ENCODE measurements at regions not wholly inside any gene's neighbourhood (a gene's known extent, or its start where the extent isn't known, plus 50 kb on each side); places are given as distances from the start of the nearest gene placed in this dataset.
A peak's percentile ranks its signal among the peaks of the same experiment; 100 is the strongest.

DNA sequence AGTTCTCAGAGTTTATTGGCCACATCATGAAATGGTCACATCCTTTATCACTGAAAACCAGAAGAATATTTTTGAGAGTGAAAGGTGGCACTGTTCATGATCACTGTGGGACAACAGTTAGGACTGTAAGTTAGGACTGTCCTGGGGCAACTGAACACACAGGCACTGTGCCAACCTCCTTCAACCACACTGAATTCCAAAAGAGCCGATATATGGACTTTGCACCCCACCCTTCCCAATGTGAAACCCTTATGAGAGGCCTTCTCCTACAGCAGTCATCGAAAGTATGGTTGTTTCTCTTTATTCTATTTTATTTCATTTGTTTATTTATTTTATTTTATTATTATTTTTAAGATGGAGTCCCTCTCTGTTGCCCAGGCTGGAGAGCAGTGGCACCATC is 353.5 kb downstream of the TOX3 start:
- no peak for DNase-seq (ENCODE audit: low read depth)
- ChIA-PET CTCF (interaction anchor here (0.7 to 3.7 kb wide), 2 partner anchors 296 to 829 kb away, joined by 3 to 52 read pairs; no protein-coding TSS in a partner anchor), POLR2A (no interaction called here)
- Histone ChIP-seq H3K27me3 (ENCODE audit: control insufficient read depth, insufficient read depth, low read length) (no peaks in the 10 kb centered on the region), H3K36me3 (ENCODE audit: control insufficient read depth, insufficient read depth, low read length) (no peaks in the 10 kb centered on the region), H3K4me3 (ENCODE audit: low read depth, low read length) (no peak overlapping the region)
- TF ChIP-seq, protein P1, sequence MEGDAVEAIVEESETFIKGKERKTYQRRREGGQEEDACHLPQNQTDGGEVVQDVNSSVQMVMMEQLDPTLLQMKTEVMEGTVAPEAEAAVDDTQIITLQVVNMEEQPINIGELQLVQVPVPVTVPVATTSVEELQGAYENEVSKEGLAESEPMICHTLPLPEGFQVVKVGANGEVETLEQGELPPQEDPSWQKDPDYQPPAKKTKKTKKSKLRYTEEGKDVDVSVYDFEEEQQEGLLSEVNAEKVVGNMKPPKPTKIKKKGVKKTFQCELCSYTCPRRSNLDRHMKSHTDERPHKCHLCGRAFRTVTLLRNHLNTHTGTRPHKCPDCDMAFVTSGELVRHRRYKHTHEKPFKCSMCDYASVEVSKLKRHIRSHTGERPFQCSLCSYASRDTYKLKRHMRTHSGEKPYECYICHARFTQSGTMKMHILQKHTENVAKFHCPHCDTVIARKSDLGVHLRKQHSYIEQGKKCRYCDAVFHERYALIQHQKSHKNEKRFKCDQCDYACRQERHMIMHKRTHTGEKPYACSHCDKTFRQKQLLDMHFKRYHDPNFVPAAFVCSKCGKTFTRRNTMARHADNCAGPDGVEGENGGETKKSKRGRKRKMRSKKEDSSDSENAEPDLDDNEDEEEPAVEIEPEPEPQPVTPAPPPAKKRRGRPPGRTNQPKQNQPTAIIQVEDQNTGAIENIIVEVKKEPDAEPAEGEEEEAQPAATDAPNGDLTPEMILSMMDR (IDR thresholded peaks at IDR 0.05; ENCODE audit: insufficient read depth, low read depth, low read length): no peak

GRCh38 chr16:52191531-52192134 is 355.3 kb downstream of the TOX3 start:
- Histone ChIP-seq H3K27me3 (ENCODE audit: control insufficient read depth, insufficient read depth, low read length) (no peaks in the 10 kb centered on the region), H3K36me3 (ENCODE audit: control insufficient read depth, insufficient read depth, low read length) (no peaks in the 10 kb centered on the region), H3K4me3 (ENCODE audit: low read depth, low read length) (no peak overlapping the region)
- TF ChIP-seq, protein P1 (IDR thresholded peaks at IDR 0.05; ENCODE audit: insufficient read depth, low read depth, low read length): peak; percentile 93
- ChIA-PET POLR2A (no interaction called here), CTCF (interaction anchor here (0.5 to 3.7 kb wide), 23 partner anchors 9 to 1318 kb away, joined by 3 to 52 read pairs (median 3); no protein-coding TSS in a partner anchor)
- peak; percentile 2 for DNase-seq (ENCODE audit: low read depth)

DNA sequence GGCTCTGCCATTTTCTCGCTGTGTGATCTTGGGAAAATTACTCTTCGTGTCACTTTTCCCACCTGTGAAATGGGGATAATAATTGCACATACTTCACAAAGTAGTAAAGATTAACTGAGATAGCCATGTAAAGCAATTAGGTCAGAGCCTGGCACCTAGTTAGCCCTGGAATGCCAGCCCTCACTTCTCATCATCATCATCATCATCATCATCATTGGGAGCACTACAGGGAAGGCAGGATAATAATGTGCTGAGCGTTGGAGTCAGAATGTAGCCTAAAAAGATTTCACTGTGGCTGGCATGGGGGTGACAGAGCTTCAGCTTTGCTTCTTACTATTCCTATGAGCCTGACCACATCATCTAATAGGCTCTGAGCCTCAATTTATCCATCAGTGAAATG is 362.6 kb downstream of the TOX3 start:
- H3K4me3 ChIP-seq (ENCODE audit: low read depth, low read length): no peak overlapping the region
- no peak for DNase-seq (ENCODE audit: low read depth)
- ChIA-PET POLR2A (no interaction called here), CTCF (no interaction called here)
- TF ChIP-seq, protein P1 (IDR thresholded peaks at IDR 0.05; ENCODE audit: insufficient read depth, low read depth, low read length): no peak
- no peaks in the 10 kb centered on the region for H3K27me3 ChIP-seq (ENCODE audit: control insufficient read depth, insufficient read depth, low read length)
- no peaks in the 10 kb centered on the region for H3K36me3 ChIP-seq (ENCODE audit: control insufficient read depth, insufficient read depth, low read length)

GRCh38 chr16:52182840-52183239 is 364.1 kb downstream of the TOX3 start:
- H3K27me3 ChIP-seq (ENCODE audit: control insufficient read depth, insufficient read depth, low read length): no peaks in the 10 kb centered on the region
- no peak overlapping the region for H3K4me3 ChIP-seq (ENCODE audit: low read depth, low read length)
- ChIA-PET CTCF (interaction anchor here (1.4 kb wide), 1 partner anchor 9 kb away, joined by 3 read pairs; no protein-coding TSS in a partner anchor), POLR2A (no interaction called here)
- TF ChIP-seq, protein P1 (IDR thresholded peaks at IDR 0.05; ENCODE audit: insufficient read depth, low read depth, low read length): no peak
- no peak for DNase-seq (ENCODE audit: low read depth)
- H3K36me3 ChIP-seq (ENCODE audit: control insufficient read depth, insufficient read depth, low read length): no peaks in the 10 kb centered on the region

- TF ChIP-seq, protein P1 (IDR thresholded peaks at IDR 0.05; ENCODE audit: insufficient read depth, low read depth, low read length): no peak
- POLR2A ChIA-PET: no interaction called here
- no peaks in the 10 kb centered on the region for H3K27me3 ChIP-seq (ENCODE audit: control insufficient read depth, insufficient read depth, low read length)
- CTCF ChIA-PET: no interaction called here
- no peak overlapping the region for H3K4me3 ChIP-seq (ENCODE audit: low read depth, low read length)
- no peaks in the 10 kb centered on the region for H3K36me3 ChIP-seq (ENCODE audit: control insufficient read depth, insufficient read depth, low read length)
- DNase-seq (ENCODE audit: low read depth): no peak
These were observed 372.8 kb downstream of the TOX3 start for GRCh38 chr16:52174168-52174567.

Measured in BJ (cell line).